Caco-2 (cell line): ENCODE measurements at regions not wholly inside any gene's neighbourhood (a gene's known extent, or its start where the extent isn't known, plus 50 kb on each side); places are given as distances from the start of the nearest gene placed in this dataset.

Source experiments
- BruUV-seq: library from RNA; stranded (reverse); fragments of 400-500 nt; replicated peaks from 2 replicates; lab custom pipeline; 2021; lab: Mats Ljungman, UMichigan
- CTCF ChIA-PET: fragments of 300-600 bp; sonication (Branson Sonifier 250); formaldehyde crosslinking; loops from one replicate; lab custom pipeline; 2022; ENCODE audit warnings: antibody characterized with exemption; lab: Charles Lee
- POLR2A ChIA-PET: fragments of 300-600 bp; sonication (Branson Sonifier 250); formaldehyde crosslinking; loops from one replicate; lab custom pipeline; 2022; ENCODE audit warnings: antibody characterized with exemption; lab: Charles Lee
- DNase-seq, 2 experiments: peaks; one replicate each; pipeline versions ENCODE4 v3.0.0 to v3.0.0-alpha.2; 2020 to 2022
- H3K27me3 ChIP-seq: replicated peaks from 2 replicates; pipeline ENCODE4 v1.6.0; 2011; ENCODE audit warnings: low read length; ENCODE audit not compliant: control insufficient read depth, insufficient read depth
- H3K36me3 ChIP-seq: 2 replicates; pipeline ENCODE4 v1.5.1; 2011; ENCODE audit warnings: low read length; ENCODE audit not compliant: control insufficient read depth, insufficient read depth
- H3K4me1 ChIP-seq: fragments of 250-450 bp; sonication (Bioruptor Pico); 2 replicates; pipeline ENCODE4 v1.5.1; 2020; ENCODE audit warnings: mild to moderate bottlenecking
- H3K4me3 ChIP-seq: 2 replicates; pipeline ENCODE4 v1.5.1; 2011; ENCODE audit warnings: low read depth, mild to moderate bottlenecking, control low read depth, low read length
- H3K9me3 ChIP-seq: fragments of 250-450 bp; sonication (Bioruptor Pico); 2 replicates; pipeline ENCODE4 v1.5.1; 2020; ENCODE audit warnings: mild to moderate bottlenecking, moderate library complexity
- H3K27ac Mint-ChIP-seq: one replicate; pipeline ENCODE4 v1.8.0; 2022; ENCODE audit warnings: mixed read lengths; ENCODE audit not compliant: unreplicated experiment
- H3K27me3 Mint-ChIP-seq: one replicate; pipeline ENCODE4 v1.8.0; 2022; ENCODE audit warnings: mixed read lengths; ENCODE audit not compliant: insufficient read depth, unreplicated experiment
- H3K36me3 Mint-ChIP-seq: one replicate; pipeline ENCODE4 v1.8.0; 2022; ENCODE audit warnings: mild to moderate bottlenecking, mixed read lengths; ENCODE audit not compliant: insufficient read depth, unreplicated experiment
- H3K4me1 Mint-ChIP-seq: one replicate; pipeline ENCODE4 v1.8.0; 2022; ENCODE audit warnings: low read depth, mixed read lengths; ENCODE audit not compliant: unreplicated experiment
- H3K4me3 Mint-ChIP-seq: one replicate; pipeline ENCODE4 v1.8.0; 2022; ENCODE audit warnings: mild to moderate bottlenecking, moderate library complexity, mixed read lengths; ENCODE audit not compliant: unreplicated experiment
- H3K9me3 Mint-ChIP-seq: one replicate; pipeline ENCODE4 v1.8.0; 2022; ENCODE audit warnings: mixed read lengths; ENCODE audit not compliant: unreplicated experiment
- CTCF ChIP-seq, 2 experiments: fragments of 200-600 bp in 1 of 2; IDR thresholded peaks; 1 replicate in 1 of 2; 2 replicates in 1 of 2; pipeline versions ENCODE4 v1.5.1 to v1.8.0; 2011 to 2022; ENCODE audit warnings: antibody characterized with exemption in 1 of 2, control low read depth in 1 of 2, inconsistent platforms in 1 of 2, low read depth in 1 of 2, low read length in 1 of 2, mild to moderate bottlenecking in 1 of 2, moderate library complexity in 1 of 2; ENCODE audit not compliant: insufficient read depth in 1 of 2, severe bottlenecking in 1 of 2, unreplicated experiment in 1 of 2
- intact Hi-C: fragments of 100-400 bp; cut with micrococcal nuclease; formaldehyde crosslinking; loops from one replicate; pipeline ENCODE4 v1.10.0; 2022; ENCODE audit not compliant: unreplicated experiment

GRCh38 chr14:65872536-65872935 lies 460.0 kb downstream of the FUT8 start:
- no peaks in the 10 kb centered on the region for H3K9me3 Mint-ChIP-seq
- Histone ChIP-seq H3K9me3 (no peaks in the 10 kb centered on the region), H3K27me3 (no peaks in the 10 kb centered on the region), H3K36me3 (no peaks in the 10 kb centered on the region), H3K4me3 (no peak overlapping the region), H3K4me1 (no peaks in the 10 kb centered on the region)
- POLR2A ChIA-PET = no interaction called here
- H3K27ac Mint-ChIP-seq = no peak overlapping the region
- CTCF ChIA-PET = no interaction called here
- no peak overlapping the region for H3K4me3 Mint-ChIP-seq
- intact Hi-C loops = no loop called here
- no peaks in the 10 kb centered on the region for H3K4me1 Mint-ChIP-seq
- H3K27me3 Mint-ChIP-seq = no peaks in the 10 kb centered on the region
- H3K36me3 Mint-ChIP-seq = no peaks in the 10 kb centered on the region
- DNase-seq = no peak
- TF ChIP-seq CTCF (IDR thresholded peaks at IDR 0.05; ENCODE audit: insufficient read depth in 1 of 2, low read depth in 1 of 2, low read length in 1 of 2, severe bottlenecking in 1 of 2, unreplicated experiment in 1 of 2) = no peak
- BruUV-seq = no TSS peak

GRCh38 chr14:65877166-65877565 lies 464.6 kb downstream of the FUT8 start:
- H3K4me1 Mint-ChIP-seq = no peaks in the 10 kb centered on the region
- TF ChIP-seq CTCF (IDR thresholded peaks at IDR 0.05; ENCODE audit: insufficient read depth in 1 of 2, low read depth in 1 of 2, low read length in 1 of 2, severe bottlenecking in 1 of 2, unreplicated experiment in 1 of 2) = no peak
- CTCF ChIA-PET = no interaction called here
- H3K36me3 Mint-ChIP-seq = no peaks in the 10 kb centered on the region
- Histone ChIP-seq H3K27me3 (no peaks in the 10 kb centered on the region), H3K4me1 (no peaks in the 10 kb centered on the region), H3K36me3 (no peaks in the 10 kb centered on the region), H3K4me3 (no peak overlapping the region), H3K9me3 (no peaks in the 10 kb centered on the region)
- POLR2A ChIA-PET = no interaction called here
- no peak overlapping the region for H3K27ac Mint-ChIP-seq
- intact Hi-C loops = no loop called here
- H3K9me3 Mint-ChIP-seq = no peaks in the 10 kb centered on the region
- BruUV-seq = no TSS peak
- no peak for DNase-seq
- no peak overlapping the region for H3K4me3 Mint-ChIP-seq
- H3K27me3 Mint-ChIP-seq = peaks cover 4% of the 10 kb centered on the region

- no peak for DNase-seq
- POLR2A ChIA-PET = no interaction called here
- no peak overlapping the region for H3K4me3 ChIP-seq
- no peaks in the 10 kb centered on the region for H3K36me3 ChIP-seq
- no peaks in the 10 kb centered on the region for H3K4me1 Mint-ChIP-seq
- H3K27me3 Mint-ChIP-seq = peaks cover 4% of the 10 kb centered on the region
- H3K9me3 Mint-ChIP-seq = no peaks in the 10 kb centered on the region
- no peak for TF ChIP-seq CTCF (IDR thresholded peaks at IDR 0.05; ENCODE audit: insufficient read depth in 1 of 2, low read depth in 1 of 2, low read length in 1 of 2, severe bottlenecking in 1 of 2, unreplicated experiment in 1 of 2)
- no peaks in the 10 kb centered on the region for H3K36me3 Mint-ChIP-seq
- H3K4me1 ChIP-seq = no peaks in the 10 kb centered on the region
- CTCF ChIA-PET = no interaction called here
- intact Hi-C loops = no loop called here
- BruUV-seq = no TSS peak
- H3K27ac Mint-ChIP-seq = no peak overlapping the region
- H3K27me3 ChIP-seq = no peaks in the 10 kb centered on the region
- H3K9me3 ChIP-seq = no peaks in the 10 kb centered on the region
- no peak overlapping the region for H3K4me3 Mint-ChIP-seq
Measured at GRCh38 chr14:65877624-65878023, 465.1 kb downstream of the FUT8 start.
